Common myeloid progenitor, CD34-positive (primary cell): ENCODE measurements at regions not wholly inside any gene's neighbourhood (a gene's known extent, or its start where the extent isn't known, plus 50 kb on each side); places are given as distances from the start of the nearest gene placed in this dataset.

Experiments
- CTCF ChIA-PET: fragments of 350-600 bp; sonication (Branson Sonifier 250); formaldehyde crosslinking; loops from one replicate; lab custom pipeline; 2021; ENCODE audit warnings: antibody characterized with exemption; lab: Charles Lee
- POLR2A ChIA-PET: fragments of 350-600 bp; sonication (Branson Sonifier 250); formaldehyde crosslinking; loops from one replicate; lab custom pipeline; 2021; ENCODE audit warnings: antibody characterized with exemption; lab: Charles Lee
- DNase-seq, 3 donors: peaks; one replicate each; pipeline versions ENCODE4 v3.0.0 to v3.0.0-alpha.2; 2013
- H3K27ac ChIP-seq, 2 experiments: 1 replicate in 1 of 2; 2 replicates in 1 of 2; pipeline ENCODE4 v1.7.0; 2013; ENCODE audit warnings: inconsistent platforms in 2 of 2, low read length in 2 of 2, mild to moderate bottlenecking in 2 of 2, low read depth in 1 of 2, moderate library complexity in 1 of 2; ENCODE audit not compliant: severe bottlenecking in 2 of 2, insufficient read depth in 1 of 2, poor library complexity in 1 of 2
- H3K27me3 ChIP-seq, 5 experiments: replicated peaks in 2 of 5; 1 replicate in 3 of 5; 2 replicates in 2 of 5; pipeline versions ENCODE4 v1.6.1 to v1.7.0; 2013; ENCODE audit warnings: low read length in 4 of 5, mild to moderate bottlenecking in 2 of 5, moderate library complexity in 2 of 5, inconsistent platforms in 1 of 5; ENCODE audit not compliant: insufficient read depth in 5 of 5, control insufficient read depth in 4 of 5
- H3K36me3 ChIP-seq, 4 experiments: 1 replicate in 2 of 4; 2 replicates in 2 of 4; pipeline versions ENCODE4 v1.6.1 to v1.7.0; 2013; ENCODE audit warnings: low read length in 3 of 4, control low read depth in 1 of 4, mild to moderate bottlenecking in 1 of 4; ENCODE audit not compliant: control insufficient read depth in 4 of 4, insufficient read depth in 4 of 4
- H3K4me1 ChIP-seq, 4 experiments: 1 replicate in 3 of 4; 2 replicates in 1 of 4; pipeline versions ENCODE4 v1.6.1 to v1.7.1; 2013; ENCODE audit warnings: low read length in 3 of 4, mild to moderate bottlenecking in 3 of 4, control low read depth in 1 of 4, inconsistent platforms in 1 of 4, moderate library complexity in 1 of 4; ENCODE audit not compliant: control insufficient read depth in 4 of 4, insufficient read depth in 4 of 4; ENCODE audit errors: control extremely low read depth in 1 of 4
- H3K4me3 ChIP-seq, 7 experiments: 1 replicate in 4 of 7; 2 replicates in 3 of 7; pipeline versions ENCODE4 v1.5.1 to v1.7.0; 2013; ENCODE audit warnings: mild to moderate bottlenecking in 7 of 7, low read length in 6 of 7, moderate library complexity in 6 of 7, inconsistent platforms in 2 of 7, low read depth in 2 of 7, control low read depth in 1 of 7; ENCODE audit not compliant: insufficient read depth in 4 of 7, control insufficient read depth in 1 of 7; ENCODE audit errors: extremely low read depth in 1 of 7
- H3K9me3 ChIP-seq, 5 experiments: 1 replicate in 4 of 5; 2 replicates in 1 of 5; pipeline versions ENCODE4 v1.6.1 to v1.7.1; 2013; ENCODE audit warnings: low read length in 4 of 5, mild to moderate bottlenecking in 2 of 5, inconsistent platforms in 1 of 5, low read depth in 1 of 5, moderate library complexity in 1 of 5; ENCODE audit not compliant: control insufficient read depth in 4 of 5, insufficient read depth in 2 of 5; ENCODE audit errors: control extremely low read depth in 1 of 5
- WGBS: methylation state at CpG from one replicate; pipeline ENCODE4 v1.1.5; 2013; ENCODE audit not compliant: insufficient coverage; 5-methylcytosine and 5-hydroxymethylcytosine counted together

- 100% methylated on average over 1 of the region's 3 CpGs for WGBS
- Histone ChIP-seq H3K4me1 (no peaks in the 10 kb centered on the region), H3K27ac (no peak overlapping the region), H3K36me3 (no peaks in the 10 kb centered on the region), H3K4me3 (no peak overlapping the region), H3K27me3 (no peaks in the 10 kb centered on the region), H3K9me3 (no peaks in the 10 kb centered on the region)
- CTCF ChIA-PET: interaction anchor here (1.0 kb wide), 1 partner anchor 10 kb away, joined by 5 read pairs; no protein-coding TSS in a partner anchor
- DNase-seq: no peak
- POLR2A ChIA-PET: interaction anchor here (0.7 kb wide), 1 partner anchor 22 kb away, joined by 3 read pairs; no protein-coding TSS in a partner anchor
These were observed 70.1 kb downstream of the NABP1 start for GRCh38 chr2:191748059-191748461.

- DNase-seq: no peak
- Histone ChIP-seq H3K27ac (no peak overlapping the region), H3K4me3 (no peak overlapping the region), H3K9me3 (no peaks in the 10 kb centered on the region), H3K36me3 (no peaks in the 10 kb centered on the region), H3K27me3 (no peaks in the 10 kb centered on the region), H3K4me1 (no peaks in the 10 kb centered on the region)
- POLR2A ChIA-PET: no interaction called here
- 100% methylated on average over 1 of the region's 1 CpG for WGBS
- CTCF ChIA-PET: interaction anchor here (1.0 to 1.2 kb wide), 2 partner anchors 10 kb away, joined by 4 to 5 read pairs; no protein-coding TSS in a partner anchor
These were observed 70.7 kb downstream of the NABP1 start for GRCh38 chr2:191748528-191749180.

DNA sequence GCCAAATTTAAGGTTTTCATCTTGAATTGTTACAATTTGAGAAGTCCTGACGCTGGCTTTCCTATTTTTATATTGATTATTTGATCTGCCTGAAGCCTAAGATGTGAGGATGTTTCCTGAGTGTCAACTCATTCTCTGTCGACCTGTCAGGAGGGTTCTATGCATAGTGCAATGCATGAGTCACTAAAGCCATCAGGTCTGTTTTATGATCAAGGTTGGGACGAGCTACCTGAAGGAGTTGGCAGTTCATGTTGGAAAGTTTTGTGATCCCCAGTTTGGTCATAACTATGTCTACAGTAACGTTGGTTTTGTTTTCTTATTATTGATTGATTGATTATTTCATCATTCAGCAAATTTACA, 71.2 kb downstream of the NABP1 start:
- Histone ChIP-seq H3K27me3 (no peaks in the 10 kb centered on the region), H3K27ac (no peak overlapping the region), H3K9me3 (no peaks in the 10 kb centered on the region), H3K36me3 (no peaks in the 10 kb centered on the region), H3K4me3 (no peak overlapping the region), H3K4me1 (no peaks in the 10 kb centered on the region)
- WGBS: 100% methylated on average over 2 of the region's 4 CpGs
- no peak for DNase-seq
- ChIA-PET CTCF (interaction anchor here (0.6 to 1.2 kb wide), 2 partner anchors 10 to 125 kb away, joined by 3 to 4 read pairs; no protein-coding TSS in a partner anchor), POLR2A (no interaction called here)

DNA sequence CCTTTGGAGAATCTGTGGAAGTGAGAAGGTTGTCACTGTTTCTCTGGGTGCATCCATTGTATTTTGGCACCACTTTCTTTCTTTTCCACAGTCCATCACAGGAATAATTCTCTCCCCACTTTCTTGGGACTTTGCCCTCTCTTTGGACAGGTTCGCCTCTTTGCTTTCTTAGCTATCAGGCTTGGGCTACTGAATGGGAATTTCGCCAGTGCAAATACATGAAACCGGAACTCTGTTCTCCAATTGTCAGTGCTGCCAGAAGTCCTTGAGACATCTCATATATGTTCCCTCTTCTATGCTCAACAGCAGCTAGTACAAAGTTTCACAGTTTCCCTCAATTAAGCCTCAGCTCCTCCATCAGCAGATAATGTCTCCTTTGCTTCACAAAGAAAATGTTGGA, 76.2 kb downstream of the NABP1 start:
- no peaks in the 10 kb centered on the region for H3K4me1 ChIP-seq
- no peak overlapping the region for H3K27ac ChIP-seq
- ChIA-PET POLR2A (no interaction called here), CTCF (interaction anchor here (0.6 kb wide), 1 partner anchor 453 kb away, joined by 3 read pairs; no protein-coding TSS in a partner anchor)
- WGBS: 100% methylated on average over 2 of the region's 3 CpGs
- H3K27me3 ChIP-seq: no peaks in the 10 kb centered on the region
- H3K4me3 ChIP-seq: no peak overlapping the region
- no peaks in the 10 kb centered on the region for H3K36me3 ChIP-seq
- DNase-seq: no peak
- no peaks in the 10 kb centered on the region for H3K9me3 ChIP-seq

GRCh38 chr2:191756761-191757160, 78.8 kb downstream of the NABP1 start:
- H3K27ac ChIP-seq: no peak overlapping the region
- no peak overlapping the region for H3K4me3 ChIP-seq
- ChIA-PET POLR2A (no interaction called here), CTCF (interaction anchor here (1.1 to 1.5 kb wide), 3 partner anchors 65 to 405 kb away, joined by 3 to 5 read pairs (median 3); no protein-coding TSS in a partner anchor)
- no peaks in the 10 kb centered on the region for H3K27me3 ChIP-seq
- WGBS: 96% methylated on average over 4 of the region's 4 CpGs
- DNase-seq: no peak
- H3K36me3 ChIP-seq: no peaks in the 10 kb centered on the region
- no peaks in the 10 kb centered on the region for H3K4me1 ChIP-seq
- no peaks in the 10 kb centered on the region for H3K9me3 ChIP-seq

DNA sequence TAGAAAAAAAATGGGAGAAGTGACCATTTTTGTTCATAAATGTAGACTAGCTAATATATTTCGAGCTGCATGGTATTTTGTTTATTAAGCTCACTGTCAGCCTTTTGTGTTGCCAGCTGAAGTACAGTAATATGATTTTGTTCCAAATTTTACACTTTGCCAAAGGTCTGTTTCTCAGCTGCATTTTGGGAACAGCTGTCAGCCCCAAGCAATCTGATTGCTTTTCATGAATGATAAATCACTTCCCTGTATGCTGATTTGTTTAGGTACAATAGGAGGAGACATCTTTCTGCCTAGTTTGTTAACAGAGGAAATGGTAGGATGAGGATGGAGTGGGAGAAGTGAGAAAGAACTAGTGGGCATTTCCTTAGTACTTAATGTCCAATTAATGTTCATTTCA, 79.3 kb downstream of the NABP1 start:
- POLR2A ChIA-PET: no interaction called here
- H3K4me3 ChIP-seq: no peak overlapping the region

More for the DNA sequence above, 79.3 kb downstream of the NABP1 start:
- Histone ChIP-seq H3K27ac (no peak overlapping the region), H3K9me3 (no peaks in the 10 kb centered on the region), H3K4me1 (no peaks in the 10 kb centered on the region), H3K27me3 (no peaks in the 10 kb centered on the region), H3K36me3 (no peaks in the 10 kb centered on the region)
- no peak for DNase-seq
- CTCF ChIA-PET: interaction anchor here (1.3 to 2.7 kb wide), 3 partner anchors 55 to 405 kb away, joined by 3 to 12 read pairs (median 5); no protein-coding TSS in a partner anchor
- WGBS: 100% methylated on average over 1 of the region's 1 CpG
